Nephron progenitor cell (in vitro differentiated cells): ENCODE measurements at regions not wholly inside any gene's neighbourhood (a gene's known extent, or its start where the extent isn't known, plus 50 kb on each side); places are given as distances from the start of the nearest gene placed in this dataset.

Experiments used
- DNase-seq: peaks from one replicate; pipeline ENCODE4 v3.0.0; 2021
- H3K27ac Mint-ChIP-seq: 2 replicates; pipeline ENCODE4 v1.8.0; 2021; ENCODE audit warnings: mild to moderate bottlenecking, moderate library complexity, mixed read lengths
- H3K27me3 Mint-ChIP-seq: 2 replicates; pipeline ENCODE4 v1.8.0; 2021; ENCODE audit warnings: mild to moderate bottlenecking, low read depth, mixed read lengths; ENCODE audit not compliant: poor library complexity
- H3K36me3 Mint-ChIP-seq: 2 replicates; pipeline ENCODE4 v1.8.0; 2021; ENCODE audit warnings: low read depth, mixed read lengths
- H3K4me1 Mint-ChIP-seq: 2 replicates; pipeline ENCODE4 v1.8.0; 2021; ENCODE audit warnings: mixed read lengths
- H3K4me3 Mint-ChIP-seq: 2 replicates; pipeline ENCODE4 v1.8.0; 2021; ENCODE audit warnings: mild to moderate bottlenecking, moderate library complexity, mixed read lengths
- H3K9me3 Mint-ChIP-seq: 2 replicates; pipeline ENCODE4 v1.8.0; 2021; ENCODE audit warnings: mild to moderate bottlenecking, moderate library complexity, mixed read lengths
- TF ChIP-seq, protein P1 (sequence below): fragments of 200-600 bp; sonication (generic); IDR thresholded peaks from 2 replicates; pipeline ENCODE4 v1.5.0; 2021; ENCODE audit warnings: antibody characterized with exemption

GRCh38 chr9:118330191-118330986 lies 626.2 kb downstream of the TLR4 start:
- TF ChIP-seq, protein P1, sequence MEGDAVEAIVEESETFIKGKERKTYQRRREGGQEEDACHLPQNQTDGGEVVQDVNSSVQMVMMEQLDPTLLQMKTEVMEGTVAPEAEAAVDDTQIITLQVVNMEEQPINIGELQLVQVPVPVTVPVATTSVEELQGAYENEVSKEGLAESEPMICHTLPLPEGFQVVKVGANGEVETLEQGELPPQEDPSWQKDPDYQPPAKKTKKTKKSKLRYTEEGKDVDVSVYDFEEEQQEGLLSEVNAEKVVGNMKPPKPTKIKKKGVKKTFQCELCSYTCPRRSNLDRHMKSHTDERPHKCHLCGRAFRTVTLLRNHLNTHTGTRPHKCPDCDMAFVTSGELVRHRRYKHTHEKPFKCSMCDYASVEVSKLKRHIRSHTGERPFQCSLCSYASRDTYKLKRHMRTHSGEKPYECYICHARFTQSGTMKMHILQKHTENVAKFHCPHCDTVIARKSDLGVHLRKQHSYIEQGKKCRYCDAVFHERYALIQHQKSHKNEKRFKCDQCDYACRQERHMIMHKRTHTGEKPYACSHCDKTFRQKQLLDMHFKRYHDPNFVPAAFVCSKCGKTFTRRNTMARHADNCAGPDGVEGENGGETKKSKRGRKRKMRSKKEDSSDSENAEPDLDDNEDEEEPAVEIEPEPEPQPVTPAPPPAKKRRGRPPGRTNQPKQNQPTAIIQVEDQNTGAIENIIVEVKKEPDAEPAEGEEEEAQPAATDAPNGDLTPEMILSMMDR: no peak
- peaks cover 6% of the 10 kb centered on the region for H3K4me1 Mint-ChIP-seq
- no peaks in the 10 kb centered on the region for H3K36me3 Mint-ChIP-seq
- peaks cover 3% of the 10 kb centered on the region for H3K9me3 Mint-ChIP-seq
- no peak for DNase-seq
- no peak overlapping the region for H3K27ac Mint-ChIP-seq
- no peak overlapping the region for H3K4me3 Mint-ChIP-seq
- peaks cover under 1% of the 10 kb centered on the region for H3K27me3 Mint-ChIP-seq

- Mint-ChIP-seq H3K4me3 (no peak overlapping the region), H3K4me1 (peaks cover 7% of the 10 kb centered on the region), H3K36me3 (no peaks in the 10 kb centered on the region), H3K9me3 (no peaks in the 10 kb centered on the region), H3K27ac (no peak overlapping the region), H3K27me3 (no peaks in the 10 kb centered on the region)
- TF ChIP-seq, protein P1: no peak
- no peak for DNase-seq
Observed at GRCh38 chr9:118331622-118332045, 627.4 kb downstream of the TLR4 start.

- H3K27me3 Mint-ChIP-seq: no peaks in the 10 kb centered on the region
- DNase-seq: no peak
- no peaks in the 10 kb centered on the region for H3K9me3 Mint-ChIP-seq
- TF ChIP-seq, protein P1: no peak
- H3K27ac Mint-ChIP-seq: no peak overlapping the region
- H3K36me3 Mint-ChIP-seq: no peaks in the 10 kb centered on the region
- no peak overlapping the region for H3K4me3 Mint-ChIP-seq
- peaks cover 12% of the 10 kb centered on the region for H3K4me1 Mint-ChIP-seq
Observed at GRCh38 chr9:118336250-118336942, 632.2 kb downstream of the TLR4 start.

- Mint-ChIP-seq H3K36me3 (no peaks in the 10 kb centered on the region), H3K9me3 (no peaks in the 10 kb centered on the region), H3K4me3 (no peak overlapping the region), H3K27ac (no peak overlapping the region), H3K4me1 (peaks cover 12% of the 10 kb centered on the region), H3K27me3 (no peaks in the 10 kb centered on the region)
- TF ChIP-seq, protein P1: no peak
- no peak for DNase-seq
Observed at GRCh38 chr9:118336943-118337330, 632.7 kb downstream of the TLR4 start.

GRCh38 chr9:118360036-118360435 lies 655.8 kb downstream of the TLR4 start:
- Mint-ChIP-seq H3K36me3 (no peaks in the 10 kb centered on the region), H3K4me1 (no peaks in the 10 kb centered on the region), H3K4me3 (no peak overlapping the region), H3K27me3 (no peaks in the 10 kb centered on the region), H3K9me3 (no peaks in the 10 kb centered on the region), H3K27ac (no peak overlapping the region)
- no peak for DNase-seq
- TF ChIP-seq, protein P1: no peak
